Activated naive CD8-positive, alpha-beta T cell treated with anti-CD3 and anti-CD28 coated beads, Interleukin-2, amount 10 ng/mL, durations not matched to agents 7 days and 5 days (primary cell): ENCODE measurements at regions not wholly inside any gene's neighbourhood (a gene's known extent, or its start where the extent isn't known, plus 50 kb on each side); places are given as distances from the start of the nearest gene placed in this dataset.
"Not testable (repeated sequence)": the region's sequence is repeated elsewhere in the genome, so short reads cannot be mapped to it uniquely, and the experiment has no call there.

Experiments
- ATAC-seq: fragments of 150-1000 bp; cut with Tn5 transposase; one replicate; pipeline ENCODE4 v1.10.0; 2021; ENCODE audit warnings: low read depth, moderate library complexity
- POLR2A ChIA-PET: fragments of 350-600 bp; sonication (Branson Sonifier 250); formaldehyde crosslinking; loops from one replicate; lab custom pipeline; 2021; ENCODE audit warnings: antibody characterized with exemption; lab: Charles Lee
- DNase-seq: peaks from one replicate; pipeline ENCODE4 v3.0.0; 2021
- H3K27ac Mint-ChIP-seq: one replicate; pipeline ENCODE4 v1.8.0; 2022; ENCODE audit warnings: mild to moderate bottlenecking, mixed read lengths
- H3K27me3 Mint-ChIP-seq: one replicate; pipeline ENCODE4 v1.8.0; 2022; ENCODE audit warnings: mild to moderate bottlenecking, moderate library complexity, mixed read lengths
- H3K36me3 Mint-ChIP-seq: one replicate; pipeline ENCODE4 v1.8.0; 2021; ENCODE audit warnings: mild to moderate bottlenecking, mixed read lengths
- H3K4me1 Mint-ChIP-seq: one replicate; pipeline ENCODE4 v1.8.0; 2021; ENCODE audit warnings: mixed read lengths
- H3K4me3 Mint-ChIP-seq: one replicate; pipeline ENCODE4 v1.8.0; 2022; ENCODE audit warnings: mild to moderate bottlenecking, moderate library complexity, mixed read lengths
- H3K9me3 Mint-ChIP-seq: one replicate; pipeline ENCODE4 v1.8.0; 2021; ENCODE audit warnings: mixed read lengths

- POLR2A ChIA-PET = no interaction called here
- no peak overlapping the region for H3K4me3 Mint-ChIP-seq
- H3K27ac Mint-ChIP-seq = no peak overlapping the region
- no peak for DNase-seq
- ATAC-seq = no peak
- H3K9me3 Mint-ChIP-seq = peaks cover 2% of the 10 kb centered on the region
- H3K36me3 Mint-ChIP-seq = no peaks in the 10 kb centered on the region
- H3K27me3 Mint-ChIP-seq = no peaks in the 10 kb centered on the region
- H3K4me1 Mint-ChIP-seq = no peaks in the 10 kb centered on the region
These were observed 276.5 kb downstream of the FAT4 start for GRCh38 chr4:125591290-125591689.

- no peaks in the 10 kb centered on the region for H3K27me3 Mint-ChIP-seq
- H3K4me3 Mint-ChIP-seq = no peak overlapping the region
- ATAC-seq = no peak
- no peak overlapping the region for H3K27ac Mint-ChIP-seq
- H3K36me3 Mint-ChIP-seq = no peaks in the 10 kb centered on the region
- peaks cover 2% of the 10 kb centered on the region for H3K9me3 Mint-ChIP-seq
- no peaks in the 10 kb centered on the region for H3K4me1 Mint-ChIP-seq
- POLR2A ChIA-PET = no interaction called here
- no peak for DNase-seq
These were observed 279.4 kb downstream of the FAT4 start for GRCh38 chr4:125594056-125594602.

GRCh38 chr4:125605926-125606325 lies 291.2 kb downstream of the FAT4 start:
- DNase-seq, H3K27ac Mint-ChIP-seq, H3K9me3 Mint-ChIP-seq, H3K4me1 Mint-ChIP-seq, H3K4me3 Mint-ChIP-seq, H3K27me3 Mint-ChIP-seq, ATAC-seq, H3K36me3 Mint-ChIP-seq, POLR2A ChIA-PET: not testable (repeated sequence)

GRCh38 chr4:125620066-125620860 lies 305.5 kb downstream of the FAT4 start:
- POLR2A ChIA-PET = no interaction called here
- H3K4me1 Mint-ChIP-seq = no peaks in the 10 kb centered on the region
- no peak for ATAC-seq

GRCh38 chr4:125624951-125625350 lies 310.2 kb downstream of the FAT4 start:
- Mint-ChIP-seq H3K36me3 (no peaks in the 10 kb centered on the region), H3K9me3 (peaks cover 2% of the 10 kb centered on the region), H3K4me3 (no peak overlapping the region), H3K27ac (no peak overlapping the region), H3K4me1 (no peaks in the 10 kb centered on the region), H3K27me3 (no peaks in the 10 kb centered on the region)
- POLR2A ChIA-PET = no interaction called here
- ATAC-seq (no peak), DNase-seq (no peak)

More at GRCh38 chr4:125620066-125620860, 305.5 kb downstream of the FAT4 start:
- no peak overlapping the region for H3K4me3 Mint-ChIP-seq
- no peak for DNase-seq
- H3K9me3 Mint-ChIP-seq = peaks cover 2% of the 10 kb centered on the region
- no peaks in the 10 kb centered on the region for H3K27me3 Mint-ChIP-seq
- H3K27ac Mint-ChIP-seq = no peak overlapping the region
- H3K36me3 Mint-ChIP-seq = no peaks in the 10 kb centered on the region

GRCh38 chr4:125626946-125627345 lies 312.2 kb downstream of the FAT4 start:
- DNase-seq = no peak
- POLR2A ChIA-PET = no interaction called here
- Mint-ChIP-seq H3K4me3 (no peak overlapping the region), H3K27ac (no peak overlapping the region), H3K36me3 (no peaks in the 10 kb centered on the region), H3K9me3 (peaks cover 2% of the 10 kb centered on the region), H3K4me1 (no peaks in the 10 kb centered on the region), H3K27me3 (no peaks in the 10 kb centered on the region)
- no peak for ATAC-seq

GRCh38 chr4:125639182-125639621 lies 324.4 kb downstream of the FAT4 start:
- Mint-ChIP-seq H3K4me1 (no peaks in the 10 kb centered on the region), H3K9me3 (no peaks in the 10 kb centered on the region), H3K4me3 (no peak overlapping the region), H3K36me3 (no peaks in the 10 kb centered on the region), H3K27me3 (no peaks in the 10 kb centered on the region), H3K27ac (no peak overlapping the region)
- POLR2A ChIA-PET = no interaction called here
- ATAC-seq = no peak
- DNase-seq = no peak

- Mint-ChIP-seq H3K4me1 (no peaks in the 10 kb centered on the region), H3K27ac (no peak overlapping the region), H3K4me3 (no peak overlapping the region), H3K27me3 (no peaks in the 10 kb centered on the region), H3K9me3 (no peaks in the 10 kb centered on the region), H3K36me3 (no peaks in the 10 kb centered on the region)
- no peak for DNase-seq
- ATAC-seq = no peak
- POLR2A ChIA-PET = no interaction called here
These were observed 326.9 kb downstream of the FAT4 start for GRCh38 chr4:125641611-125642010.

- DNase-seq = no peak
- H3K4me3 Mint-ChIP-seq = no peak overlapping the region
- no peaks in the 10 kb centered on the region for H3K27me3 Mint-ChIP-seq
- H3K9me3 Mint-ChIP-seq = no peaks in the 10 kb centered on the region
- H3K27ac Mint-ChIP-seq = no peak overlapping the region
- no peaks in the 10 kb centered on the region for H3K36me3 Mint-ChIP-seq
- H3K4me1 Mint-ChIP-seq = no peaks in the 10 kb centered on the region
- POLR2A ChIA-PET = no interaction called here
- no peak for ATAC-seq
These were observed 327.9 kb downstream of the FAT4 start for GRCh38 chr4:125642645-125643044.

GRCh38 chr4:125649452-125649851 lies 334.7 kb downstream of the FAT4 start:
- DNase-seq = no peak
- H3K27ac Mint-ChIP-seq = no peak overlapping the region
- H3K27me3 Mint-ChIP-seq = no peaks in the 10 kb centered on the region
- H3K4me1 Mint-ChIP-seq = no peaks in the 10 kb centered on the region
- H3K9me3 Mint-ChIP-seq = no peaks in the 10 kb centered on the region
- POLR2A ChIA-PET = no interaction called here
- no peak overlapping the region for H3K4me3 Mint-ChIP-seq
- no peaks in the 10 kb centered on the region for H3K36me3 Mint-ChIP-seq
- no peak for ATAC-seq

GRCh38 chr4:125650557-125650956 lies 335.8 kb downstream of the FAT4 start:
- Mint-ChIP-seq H3K4me3 (no peak overlapping the region), H3K4me1 (no peaks in the 10 kb centered on the region), H3K27ac (no peak overlapping the region), H3K27me3 (no peaks in the 10 kb centered on the region), H3K36me3 (no peaks in the 10 kb centered on the region), H3K9me3 (no peaks in the 10 kb centered on the region)
- DNase-seq (no peak), ATAC-seq (no peak)
- POLR2A ChIA-PET = no interaction called here

- DNase-seq, H3K27me3 Mint-ChIP-seq, ATAC-seq, H3K36me3 Mint-ChIP-seq, POLR2A ChIA-PET, H3K4me1 Mint-ChIP-seq, H3K4me3 Mint-ChIP-seq, H3K9me3 Mint-ChIP-seq, H3K27ac Mint-ChIP-seq: not testable (repeated sequence)
These were observed 337.1 kb downstream of the FAT4 start for GRCh38 chr4:125651707-125652357.

- DNase-seq (no peak), ATAC-seq (no peak)
- H3K27me3 Mint-ChIP-seq = no peaks in the 10 kb centered on the region
- no peaks in the 10 kb centered on the region for H3K36me3 Mint-ChIP-seq
- H3K27ac Mint-ChIP-seq = no peak overlapping the region
- no peak overlapping the region for H3K4me3 Mint-ChIP-seq
- H3K9me3 Mint-ChIP-seq = no peaks in the 10 kb centered on the region
- H3K4me1 Mint-ChIP-seq = no peaks in the 10 kb centered on the region
- POLR2A ChIA-PET = no interaction called here
These were observed 344.0 kb downstream of the FAT4 start for GRCh38 chr4:125658773-125659172.
